Lung (tissue), 11 donors: ENCODE measurements at regions not wholly inside any gene's neighbourhood (a gene's known extent, or its start where the extent isn't known, plus 50 kb on each side); places are given as distances from the start of the nearest gene placed in this dataset.
A peak's percentile ranks its signal among the peaks of the same experiment; 100 is the strongest.

ENCODE experiments used
- ATAC-seq: fragments of 200-7000 bp; cut with Tn5 transposase; one replicate; pipeline ENCODE4 v1.9.1; 2020; ENCODE audit warnings: moderate number of reproducible peaks; ENCODE audit not compliant: insufficient read depth, low FRiP score
- DNase-seq, 3 donors: peaks; one replicate each; pipeline ENCODE4 v3.0.0-alpha.2; 2013 to 2017
- H3K27ac ChIP-seq, 2 donors: one replicate each; pipeline ENCODE4 v1.5.1; 2013; ENCODE audit warnings: mild to moderate bottlenecking in 2 of 2, moderate library complexity in 2 of 2, control low read depth in 1 of 2, inconsistent platforms in 1 of 2, low read depth in 1 of 2, low read length in 1 of 2
- H3K27me3 ChIP-seq, 3 donors: one replicate each; pipeline ENCODE4 v1.5.1; 2013; ENCODE audit warnings: low read length in 2 of 3; ENCODE audit not compliant: control insufficient read depth in 3 of 3, insufficient read depth in 3 of 3
- H3K36me3 ChIP-seq, 4 donors: one replicate each; pipeline ENCODE4 v1.5.1; 2013; ENCODE audit warnings: low read length in 4 of 4, mild to moderate bottlenecking in 1 of 4, moderate library complexity in 1 of 4; ENCODE audit not compliant: control insufficient read depth in 4 of 4, insufficient read depth in 4 of 4
- H3K4me1 ChIP-seq, 5 donors: one replicate each; pipeline ENCODE4 v1.5.1; 2013; ENCODE audit warnings: low read length in 5 of 5, mild to moderate bottlenecking in 2 of 5, moderate library complexity in 1 of 5; ENCODE audit not compliant: control insufficient read depth in 5 of 5, insufficient read depth in 5 of 5
- H3K4me3 ChIP-seq: one replicate; pipeline ENCODE4 v1.5.1; 2013; ENCODE audit warnings: mild to moderate bottlenecking, control low read depth, moderate library complexity
- H3K9ac ChIP-seq, 2 donors: one replicate each; pipeline ENCODE4 v1.5.1; 2013; ENCODE audit warnings: low read length in 2 of 2, control low read depth in 1 of 2; ENCODE audit not compliant: insufficient read depth in 1 of 2
- H3K9me3 ChIP-seq, 4 donors: one replicate each; pipeline ENCODE4 v1.5.1; 2013; ENCODE audit warnings: low read length in 3 of 4, mild to moderate bottlenecking in 1 of 4, moderate library complexity in 1 of 4; ENCODE audit not compliant: control insufficient read depth in 4 of 4, insufficient read depth in 3 of 4
- CTCF ChIP-seq: IDR thresholded peaks from 2 replicates; pipeline ENCODE4 v1.5.1; 2012; ENCODE audit warnings: mild to moderate bottlenecking; ENCODE audit errors: control extremely low read depth, extremely low read depth
- WGBS, 2 donors: extraction: QIAGEN DNeasy Blood & Tissue Kit; methylation state at CpG; one replicate each; pipeline ENCODE4 v1.1.7; 2013; 5-methylcytosine and 5-hydroxymethylcytosine counted together
- donor health status: control.
- donor health status: control.
- donor health status: Bipolar disorder and iron deficiency.
- donor health status: healthy.
- donor health status: DM: yes; HTN: yes; CAD: no.

GRCh38 chr7:106731646-106732444 lies 70.9 kb upstream of the CCDC71L start:
- Histone ChIP-seq H3K27ac (no peak overlapping the region), H3K27me3 (no peaks in the 10 kb centered on the region), H3K36me3 (no peaks in the 10 kb centered on the region), H3K9me3 (no peaks in the 10 kb centered on the region), H3K4me1 (peaks cover 0 to 6% (median 0%) of the 10 kb centered on the region in 5 donors), H3K9ac (no peak overlapping the region), H3K4me3 (no peak overlapping the region)
- ATAC-seq (no peak), DNase-seq (peak in 2 of 3 donors; percentile 11 to 29)
- TF ChIP-seq CTCF = no peak
- WGBS, 2 donors = 41 to 43% methylated on average over 7 of the region's 7 CpGs

- Histone ChIP-seq H3K27me3 (no peaks in the 10 kb centered on the region), H3K27ac (no peak overlapping the region), H3K9me3 (no peaks in the 10 kb centered on the region), H3K4me1 (peaks cover 0 to 6% (median 0%) of the 10 kb centered on the region in 5 donors), H3K4me3 (no peak overlapping the region), H3K36me3 (no peaks in the 10 kb centered on the region), H3K9ac (no peak overlapping the region)
- no peak for TF ChIP-seq CTCF
- ATAC-seq (no peak), DNase-seq (no peak)
- 93 to 94% methylated on average over 1 of the region's 1 CpG for WGBS, 2 donors
These were observed 74.7 kb upstream of the CCDC71L start for GRCh38 chr7:106735637-106736036.

GRCh38 chr7:106736123-106736507 lies 75.2 kb upstream of the CCDC71L start:
- ATAC-seq = no peak
- H3K9ac ChIP-seq = no peak overlapping the region
- 94 to 95% methylated on average over 3 of the region's 3 CpGs for WGBS, 2 donors

More at GRCh38 chr7:106736123-106736507, 75.2 kb upstream of the CCDC71L start:
- TF ChIP-seq CTCF = no peak
- Histone ChIP-seq H3K36me3 (no peaks in the 10 kb centered on the region), H3K4me1 (peaks cover 0 to 6% (median 0%) of the 10 kb centered on the region in 5 donors), H3K9me3 (no peaks in the 10 kb centered on the region), H3K27ac (no peak overlapping the region), H3K27me3 (no peaks in the 10 kb centered on the region), H3K4me3 (no peak overlapping the region)
- DNase-seq = no peak
